GM18502 (cell line): ENCODE measurements at regions not wholly inside any gene's neighbourhood (a gene's known extent, or its start where the extent isn't known, plus 50 kb on each side); places are given as distances from the start of the nearest gene placed in this dataset.
"Not testable (repeated sequence)": the region's sequence is repeated elsewhere in the genome, so short reads cannot be mapped to it uniquely, and the experiment has no call there.

Experiments used
- ATAC-seq: cut with Tn5 transposase; IDR thresholded peaks from one replicate; pipeline ENCODE4 v1.9.1; 2021; ENCODE audit warnings: mild to moderate bottlenecking; ENCODE audit not compliant: unreplicated experiment, poor library complexity

DNA sequence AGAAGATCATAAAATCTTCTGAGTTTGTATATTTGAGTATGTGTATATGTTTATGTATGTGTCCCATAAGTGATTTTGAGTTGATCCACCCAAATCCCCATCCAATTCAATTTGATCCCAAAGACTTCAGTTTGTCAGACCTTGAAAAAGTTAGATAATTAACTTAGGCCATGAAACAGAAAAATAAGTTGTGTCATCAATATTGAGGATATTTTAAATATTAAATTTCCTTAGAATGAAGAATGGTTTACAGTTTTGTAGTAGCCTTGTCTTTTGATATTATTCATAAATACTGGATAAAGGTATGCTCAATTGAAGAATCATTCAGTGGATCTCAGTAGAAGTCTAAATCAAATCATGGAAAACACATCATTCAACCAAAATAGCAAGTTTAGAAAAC lies 864.4 kb upstream of the INTU start:
- no peak for ATAC-seq

DNA sequence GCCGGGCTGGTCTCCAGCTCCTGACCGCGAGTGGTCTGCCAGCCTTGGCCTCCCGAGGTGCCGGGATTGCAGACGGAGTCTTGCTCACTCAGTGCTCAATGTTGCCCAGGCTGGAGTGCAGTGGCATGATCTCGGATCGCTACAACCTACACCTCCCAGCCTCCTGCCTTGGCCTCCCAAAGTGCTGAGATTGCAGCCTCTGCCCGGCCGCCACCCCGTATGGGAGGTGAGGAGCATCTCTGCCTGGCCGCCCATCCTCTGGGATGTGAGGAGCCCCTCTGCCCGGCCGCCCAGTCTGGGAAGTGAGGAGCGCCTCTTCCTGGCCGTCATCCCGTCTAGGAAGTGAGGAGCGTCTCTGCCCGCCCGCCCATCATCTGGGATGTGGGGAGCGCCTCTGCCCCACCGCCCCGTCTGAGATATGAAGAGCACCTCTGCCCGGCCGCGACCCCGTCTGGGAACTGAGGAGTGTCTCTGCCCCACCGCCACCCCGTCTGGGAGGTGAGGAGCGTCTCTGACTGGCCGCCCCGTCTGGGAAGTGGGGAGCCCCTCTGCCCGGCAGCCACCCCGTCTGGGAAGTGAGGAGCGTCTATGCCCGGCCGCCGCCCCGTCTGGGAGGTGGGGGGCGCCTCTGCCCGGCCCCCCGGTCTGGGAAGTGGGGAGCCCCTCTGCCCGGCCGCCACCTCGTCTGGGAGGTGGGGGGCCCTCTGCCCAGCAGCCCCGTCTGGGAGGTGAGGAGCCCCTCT lies 861.8 kb upstream of the INTU start:
- not testable (repeated sequence) for ATAC-seq

DNA sequence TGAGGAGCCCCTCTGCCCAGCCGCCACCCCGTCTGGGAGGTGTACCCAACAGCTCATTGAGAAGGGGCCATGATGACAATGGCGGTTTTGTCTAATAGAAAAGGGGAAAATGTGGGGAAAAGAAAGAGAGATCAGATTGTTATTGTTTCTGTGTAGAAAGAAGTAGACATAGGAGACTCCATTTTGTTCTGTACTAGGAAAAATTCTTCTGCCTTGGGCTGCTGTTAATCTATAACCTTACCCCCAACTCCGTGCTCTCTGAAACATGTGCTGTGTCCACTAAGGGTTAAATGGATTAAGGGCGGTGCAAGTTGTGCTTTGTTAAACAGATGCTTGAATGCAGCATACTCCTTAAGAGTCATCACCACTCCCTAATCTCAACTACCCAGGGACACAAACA lies 861.1 kb upstream of the INTU start:
- ATAC-seq: not testable (repeated sequence)

DNA sequence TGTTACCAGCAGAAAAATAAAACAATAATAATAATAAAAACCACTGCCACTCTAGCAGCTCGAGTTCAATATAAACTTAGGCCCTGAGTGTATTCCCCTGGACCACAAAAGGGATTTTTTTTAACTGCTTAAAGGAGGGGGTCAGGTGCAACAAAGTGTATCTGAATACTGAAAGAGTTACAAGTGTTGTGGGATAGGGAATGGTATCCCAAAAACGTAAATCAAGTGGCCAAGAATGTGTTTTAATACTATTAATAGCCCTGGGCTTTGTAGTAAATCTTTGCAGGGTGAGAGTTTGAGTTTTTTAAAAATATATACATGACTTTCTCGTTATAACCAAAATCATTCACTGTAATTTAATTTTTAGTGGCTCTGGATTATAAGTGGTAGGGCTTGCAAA lies 860.1 kb upstream of the INTU start:
- ATAC-seq: no peak

DNA sequence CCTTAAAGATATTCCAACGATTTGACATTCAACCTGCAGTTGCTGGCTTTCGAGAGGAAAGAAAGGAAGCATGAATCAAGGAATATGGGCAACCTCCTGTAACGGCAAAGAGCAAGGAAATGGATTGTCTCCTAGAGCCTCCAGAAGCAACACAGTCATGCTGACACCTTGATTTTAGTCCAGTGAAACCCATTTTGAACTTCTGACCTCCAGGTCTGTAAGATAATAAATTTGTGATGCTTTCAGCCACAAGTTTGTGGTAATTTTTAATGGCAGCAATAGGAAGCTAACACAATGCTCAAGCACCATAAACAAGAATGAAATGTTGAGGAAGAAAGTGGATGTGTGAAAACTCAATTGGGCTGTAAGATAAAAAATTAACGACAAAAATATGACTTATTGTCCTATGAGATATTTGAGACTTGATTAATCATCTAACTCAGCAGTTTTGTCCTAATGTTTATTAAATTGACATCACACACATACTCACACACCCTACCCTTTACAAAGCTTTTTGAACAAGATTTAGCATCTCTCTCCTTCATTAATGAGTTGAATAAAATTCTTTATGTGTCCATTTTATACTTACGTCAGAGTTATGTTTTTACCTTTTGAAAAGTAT lies 857.2 kb upstream of the INTU start:
- ATAC-seq: no peak

DNA sequence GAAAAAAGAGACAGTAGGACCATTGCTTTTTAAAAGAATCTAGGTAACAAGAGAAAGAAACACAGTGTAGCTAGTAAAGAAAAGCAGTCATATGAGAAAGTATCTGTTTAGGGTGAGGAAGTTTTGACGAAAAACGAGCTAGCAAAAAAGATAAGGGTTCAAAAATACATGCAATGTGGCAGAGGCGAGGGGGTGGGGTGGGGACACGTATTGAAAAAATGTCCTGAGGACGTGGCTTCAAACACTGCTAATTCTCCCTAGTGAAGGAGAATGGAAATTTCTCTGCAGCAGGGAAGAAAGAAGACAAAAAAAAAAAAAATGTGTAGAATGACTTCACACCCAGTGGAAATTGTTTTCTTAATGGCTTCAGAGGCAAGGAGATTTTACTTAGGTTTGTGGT lies 856.4 kb upstream of the INTU start:
- ATAC-seq: no peak

DNA sequence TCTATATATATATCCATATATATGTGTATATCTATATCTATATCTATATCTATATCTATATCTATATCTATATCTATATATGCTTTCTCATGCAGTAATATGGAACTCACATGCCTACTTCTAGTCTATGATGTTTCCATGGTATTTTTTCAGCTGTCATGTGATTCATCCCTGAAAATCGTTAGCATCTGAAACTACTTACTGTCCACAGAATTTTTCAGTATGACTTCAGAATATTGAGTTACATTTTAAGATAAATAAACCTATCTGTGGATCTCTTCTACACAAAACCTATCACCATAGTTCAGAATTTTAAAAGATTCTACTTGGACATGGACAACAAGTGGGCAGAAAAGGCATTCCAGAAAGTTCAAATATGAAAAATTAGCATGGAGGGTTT lies 855.1 kb upstream of the INTU start:
- no peak for ATAC-seq

DNA sequence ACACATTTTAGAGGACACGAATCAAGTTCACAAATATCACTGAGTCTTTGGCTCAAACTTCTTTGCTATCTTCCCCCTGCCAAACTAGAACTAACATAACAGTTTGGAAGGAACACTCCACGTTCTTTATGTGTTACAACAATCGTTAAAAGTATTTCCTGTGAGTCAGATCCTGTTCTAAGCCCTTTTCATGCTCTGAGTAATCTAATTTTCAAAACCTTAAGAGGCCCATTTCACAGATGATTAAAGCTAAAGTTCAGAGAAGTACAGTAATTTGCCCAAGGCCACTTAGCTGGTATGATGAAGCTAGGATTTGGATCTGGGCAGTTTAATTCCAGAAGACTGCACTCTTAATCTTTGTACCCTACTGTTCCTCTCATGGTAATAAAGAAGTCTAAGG lies 854.4 kb upstream of the INTU start:
- ATAC-seq: no peak

DNA sequence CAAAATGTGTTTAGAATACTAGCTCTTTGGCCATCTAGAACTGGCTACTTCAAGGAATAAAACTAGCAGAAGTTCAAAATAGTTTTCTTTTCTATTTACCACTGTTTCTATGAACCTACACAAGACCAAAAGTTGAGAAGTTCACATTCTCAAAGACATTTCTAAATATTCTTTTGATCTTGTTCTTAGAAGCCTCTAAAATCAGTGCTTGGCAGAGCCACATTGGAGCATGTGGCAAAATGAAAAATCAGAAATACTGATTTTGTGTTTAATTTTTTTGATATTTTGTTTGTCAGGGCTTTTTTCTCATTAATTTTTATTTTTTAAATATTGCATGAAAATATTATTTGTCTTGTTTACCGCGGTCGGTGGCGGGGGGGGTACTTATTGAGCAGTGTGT lies 853.8 kb upstream of the INTU start:
- ATAC-seq: no peak

DNA sequence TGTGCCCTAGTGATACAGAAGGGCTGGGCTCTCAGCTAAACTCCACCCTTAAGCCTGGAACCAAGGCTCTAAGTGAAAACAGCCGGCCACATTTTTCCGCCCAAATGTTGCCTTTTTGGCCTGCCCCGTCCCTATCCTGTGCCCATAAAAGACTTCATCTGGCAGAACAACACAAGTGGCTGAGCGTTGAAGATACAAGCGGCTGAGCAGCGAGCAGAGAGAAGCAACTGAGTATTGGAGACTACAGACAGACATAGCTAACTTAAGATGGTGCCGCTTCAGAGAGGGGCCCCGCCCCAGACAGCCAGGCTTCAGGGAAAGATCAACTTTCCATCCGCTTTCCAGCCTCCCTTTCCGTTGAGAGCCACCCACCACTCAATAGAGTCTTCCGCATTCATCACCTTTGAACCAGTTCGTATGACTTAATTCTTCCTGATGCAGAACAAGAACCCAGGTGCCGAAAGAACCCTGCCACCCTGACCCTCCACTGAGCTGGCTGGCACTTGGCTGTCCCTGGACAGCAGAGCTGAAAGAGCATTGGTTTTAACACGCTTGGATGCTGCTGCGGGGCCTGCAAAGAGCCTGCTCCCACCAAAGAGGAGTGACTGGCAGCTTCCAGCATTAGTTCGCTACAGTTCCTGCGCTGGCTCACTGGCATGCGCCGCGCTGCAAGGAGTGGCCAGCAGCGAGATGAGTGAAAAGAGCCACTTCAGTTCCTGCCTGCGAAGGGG lies 853.2 kb upstream of the INTU start:
- no peak for ATAC-seq

DNA sequence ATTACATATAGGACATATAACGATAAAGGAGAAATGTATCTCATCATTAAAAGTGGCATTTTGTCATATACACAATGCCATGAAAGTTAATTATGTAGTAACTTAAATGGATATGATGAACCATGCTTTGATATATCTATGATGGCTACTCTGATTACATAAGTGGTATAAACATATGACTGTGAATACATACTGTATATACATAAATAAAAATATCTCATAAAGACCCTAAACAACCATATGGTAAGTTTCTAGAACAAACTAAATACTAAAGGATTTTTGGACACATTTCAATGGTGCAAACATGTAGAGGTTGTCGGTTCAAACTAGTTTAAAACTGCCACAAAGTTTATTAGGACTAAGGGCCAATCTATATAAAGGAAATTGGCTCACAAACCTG lies 849.6 kb upstream of the INTU start:
- ATAC-seq: no peak

DNA sequence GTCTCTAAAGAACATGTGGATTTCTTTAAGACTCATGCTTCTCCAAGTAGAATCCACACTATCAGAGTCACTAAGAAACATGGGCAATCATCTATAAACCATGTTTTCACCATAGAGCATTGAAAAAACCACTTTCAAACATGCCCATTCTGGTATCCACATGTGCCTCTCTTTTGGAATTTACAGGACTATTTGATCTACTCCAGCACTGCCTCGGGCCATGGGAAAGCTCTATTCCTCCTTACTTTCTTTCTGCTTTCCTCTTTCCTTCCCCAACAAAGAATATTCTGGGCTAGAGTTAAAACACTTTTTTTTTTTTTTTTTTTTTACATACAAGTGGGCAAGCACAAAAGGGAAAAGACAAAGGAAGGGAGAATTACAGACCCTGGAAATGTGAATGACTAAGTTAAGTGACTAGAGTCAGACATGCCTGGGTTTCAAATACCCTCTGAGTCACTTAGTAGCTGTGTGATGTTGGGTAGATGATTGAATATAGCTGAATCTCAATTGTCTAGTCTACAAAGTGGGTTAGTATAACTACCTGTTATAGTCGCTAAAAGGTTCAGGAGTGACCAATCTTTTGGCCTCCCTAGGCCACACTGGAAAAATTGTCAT lies 847.7 kb upstream of the INTU start:
- ATAC-seq: no peak

DNA sequence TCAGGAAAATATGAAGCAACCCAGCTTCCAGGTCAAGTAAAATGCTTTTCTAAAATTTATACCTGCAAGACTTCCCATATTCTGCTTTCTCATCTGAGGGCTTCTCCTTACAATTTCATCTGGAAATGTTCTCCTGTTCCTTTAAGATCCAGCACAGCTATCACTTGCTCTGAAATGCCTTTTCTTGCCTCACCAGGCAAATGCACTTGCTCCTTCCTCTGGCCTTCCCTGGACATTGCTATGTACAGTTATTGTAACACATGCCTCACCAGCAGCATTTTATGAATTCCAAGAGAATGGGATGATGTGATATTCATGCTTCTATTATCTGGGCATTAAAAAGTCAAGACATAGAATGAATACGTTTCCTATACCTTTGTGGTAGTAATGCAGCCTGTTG lies 842.1 kb upstream of the INTU start:
- no peak for ATAC-seq

DNA sequence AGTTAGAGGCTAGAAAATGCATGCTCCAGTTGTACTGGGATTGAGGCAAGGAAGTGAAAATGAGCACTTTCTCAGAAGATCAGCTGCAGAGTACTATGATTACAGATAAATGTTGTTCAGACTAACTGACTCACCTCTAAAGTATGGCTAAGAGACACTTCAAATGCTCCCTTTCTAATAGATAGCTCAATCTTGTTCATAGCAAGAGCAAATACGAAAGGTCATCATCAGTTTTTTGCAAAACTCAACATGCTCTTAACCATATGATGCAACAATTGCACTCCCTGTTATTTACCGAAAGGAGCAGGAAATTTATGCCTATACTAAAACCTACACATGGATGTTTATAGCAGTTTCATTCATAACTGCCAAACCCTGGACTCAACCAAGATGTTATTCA lies 838.4 kb upstream of the INTU start:
- ATAC-seq: no peak

DNA sequence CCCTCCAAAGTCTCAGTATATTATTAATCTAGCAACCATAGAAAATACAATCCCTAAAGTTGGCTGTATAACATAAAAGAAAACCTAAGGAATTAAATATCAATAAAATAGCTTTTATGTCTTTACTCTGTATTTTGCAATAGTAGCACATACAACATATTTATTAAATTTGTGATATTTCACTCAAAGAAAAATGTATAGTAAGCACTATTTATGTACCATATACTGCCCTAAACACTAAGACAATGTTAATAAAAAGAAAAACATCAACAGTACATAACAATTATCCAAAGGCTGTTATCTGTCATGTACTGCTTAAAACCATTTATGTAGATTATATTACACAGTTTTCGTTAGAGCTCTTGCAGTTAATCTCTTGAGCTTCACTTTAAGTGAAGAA lies 834.5 kb upstream of the INTU start:
- no peak for ATAC-seq

DNA sequence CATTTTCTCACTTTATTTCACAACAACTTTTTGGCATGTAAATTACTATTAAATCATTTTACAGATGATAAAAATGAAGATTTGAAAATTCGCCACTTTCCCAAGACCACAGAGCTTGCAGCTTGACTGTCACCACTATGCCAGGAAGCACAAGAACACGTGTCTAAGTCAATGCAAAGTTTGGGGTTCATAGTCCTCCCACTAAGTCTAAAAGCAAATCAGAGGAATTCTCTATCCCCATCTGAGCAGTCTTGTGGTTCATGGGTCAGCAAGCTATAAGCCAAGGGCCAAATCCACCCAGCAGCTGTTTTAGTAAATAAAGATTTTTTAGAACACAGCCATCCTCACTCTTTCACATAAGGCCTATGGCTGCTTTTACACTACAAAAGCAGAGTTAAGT lies 833.3 kb upstream of the INTU start:
- ATAC-seq: no peak

DNA sequence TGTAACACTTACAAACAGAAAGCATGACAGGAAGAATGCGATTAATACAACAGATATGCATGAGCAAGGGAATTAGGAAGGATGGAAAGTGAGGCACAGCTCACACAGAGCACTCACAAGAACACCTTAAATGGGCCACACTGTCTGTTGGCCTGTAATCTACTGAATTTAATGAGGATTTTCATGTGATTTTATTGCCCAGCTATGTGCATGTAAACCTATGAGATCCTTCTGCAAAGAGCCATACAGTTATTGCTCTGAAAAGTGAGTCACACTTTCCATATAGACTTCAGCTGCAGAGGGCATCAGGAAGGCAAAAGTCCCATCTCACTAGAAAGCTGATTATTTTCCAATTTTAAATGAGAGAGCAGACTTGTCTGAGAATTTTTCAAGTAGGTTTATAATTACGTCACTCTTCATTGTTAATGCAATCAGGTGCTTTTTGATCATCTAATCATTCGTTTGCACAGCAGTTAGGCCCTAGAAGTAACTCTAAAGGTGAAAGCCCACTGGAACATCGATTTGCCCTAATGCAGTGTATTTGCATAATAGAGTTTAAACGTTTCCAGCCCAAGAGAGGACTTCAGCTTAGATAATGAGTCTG lies 832.7 kb upstream of the INTU start:
- ATAC-seq: no peak

DNA sequence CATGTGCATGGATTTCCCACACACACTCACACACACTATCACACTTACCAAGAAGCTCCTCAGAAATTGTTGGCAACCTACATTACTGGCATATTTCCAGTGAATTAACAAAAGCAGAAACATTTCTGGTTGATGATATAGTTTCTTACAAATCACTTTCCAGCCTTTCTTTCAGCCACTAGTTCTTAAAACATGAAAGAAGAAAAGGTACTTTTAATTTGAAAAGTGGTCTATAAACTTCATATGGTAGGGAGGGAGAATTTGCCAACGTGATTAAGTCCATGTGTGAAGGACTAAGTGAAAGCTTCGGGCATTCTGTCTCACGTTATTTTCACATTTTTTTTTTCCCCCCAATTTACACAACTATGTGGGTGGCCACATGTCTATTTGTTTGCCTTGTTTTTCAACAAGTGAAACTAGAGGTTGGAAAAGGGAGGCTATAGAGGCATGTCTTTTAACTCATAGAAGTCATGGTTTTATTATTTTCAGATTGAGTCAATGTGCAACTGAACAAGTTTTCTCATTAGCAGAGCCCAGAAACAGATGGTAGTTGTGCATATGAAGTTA lies 832.1 kb upstream of the INTU start:
- no peak for ATAC-seq

DNA sequence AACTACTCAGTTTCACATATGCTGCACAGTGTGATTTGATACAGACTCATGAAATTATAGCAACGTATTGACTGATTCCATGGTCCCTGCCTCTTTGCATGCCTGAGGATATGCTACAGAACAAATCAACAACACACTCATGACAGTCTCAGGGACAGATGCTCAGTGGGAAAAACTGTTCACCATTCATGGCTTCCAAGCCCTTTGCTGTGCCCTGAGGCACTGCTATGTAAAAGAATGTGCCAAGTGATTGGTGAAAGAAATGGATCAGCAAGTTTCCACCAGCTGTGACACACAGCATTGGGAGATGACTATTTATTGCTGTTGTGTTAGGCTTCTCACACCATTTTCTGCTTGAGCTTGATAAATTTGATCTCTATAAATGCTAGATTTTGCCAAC lies 825.6 kb upstream of the INTU start:
- ATAC-seq: no peak

DNA sequence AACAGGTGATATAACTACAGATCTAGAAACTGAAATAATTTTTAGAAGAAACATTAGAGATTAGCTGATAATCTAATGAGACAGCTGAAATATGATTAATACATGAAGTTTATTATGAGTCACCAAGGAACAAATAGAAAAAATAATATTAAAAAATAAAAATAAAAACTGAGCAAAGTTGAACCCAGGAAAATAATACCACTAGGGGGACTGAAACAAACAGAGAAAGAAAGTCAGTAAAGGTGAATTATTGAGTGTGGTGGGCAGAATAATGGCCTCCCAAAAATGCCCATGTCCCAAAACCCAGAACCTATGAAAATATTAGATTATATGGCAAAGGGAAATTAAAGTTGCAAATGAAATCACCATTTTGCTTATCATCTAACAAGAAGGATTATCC lies 820.7 kb upstream of the INTU start:
- no peak for ATAC-seq

DNA sequence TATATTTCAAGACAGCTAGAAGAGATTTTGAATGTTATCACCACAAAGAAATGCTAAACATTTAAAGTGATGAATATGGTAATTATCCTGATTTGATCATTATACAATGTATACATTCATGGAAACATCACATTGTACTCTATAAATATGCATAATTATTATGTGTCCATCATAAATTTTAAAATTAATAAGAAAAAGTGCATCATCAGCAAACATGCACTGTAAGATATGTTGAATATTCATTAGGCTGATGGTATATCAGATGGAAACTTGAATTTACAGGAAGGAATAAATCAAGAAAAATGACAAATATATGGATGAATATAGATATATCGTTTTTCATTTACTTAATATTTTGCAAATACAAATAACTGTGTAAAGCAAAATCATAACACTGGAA lies 812.1 kb upstream of the INTU start:
- no peak for ATAC-seq
